ENCODE measurements at regions not wholly inside any gene's neighbourhood (a gene's known extent, or its start where the extent isn't known, plus 50 kb on each side); places are given as distances from the start of the nearest gene placed in this dataset.
"Not testable (repeated sequence)": the region's sequence is repeated elsewhere in the genome, so short reads cannot be mapped to it uniquely, and the experiment has no call there.

DNA sequence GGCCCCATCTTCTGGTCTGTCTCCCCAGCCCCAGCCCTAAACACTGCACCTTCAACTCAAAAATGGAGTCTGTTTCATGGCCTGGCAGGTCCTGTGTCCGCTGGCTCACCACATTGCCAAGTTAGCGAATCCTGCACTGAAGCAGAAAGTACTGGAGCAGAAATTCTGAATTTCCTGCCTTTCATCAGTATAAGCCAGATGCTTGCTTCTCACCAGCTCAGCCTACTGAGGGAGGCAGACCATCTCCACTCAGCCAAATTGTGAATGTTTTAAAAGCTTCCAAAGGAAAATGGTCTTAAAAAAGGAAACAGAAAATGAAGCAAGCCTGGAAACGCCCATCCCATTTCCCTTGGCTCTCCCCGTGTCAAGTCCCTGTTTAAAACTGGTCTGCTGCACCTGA lies 157.8 kb downstream of the C1D start:
- Histone ChIP-seq H3K27me3 (ENCODE audit: control insufficient read depth in 2 of 2, insufficient read depth in 2 of 2, low read length in 2 of 2) (no peaks in the 10 kb centered on the region), H3K4me2 (replicated peaks; ENCODE audit: extremely low read depth, low read length, poor library complexity, severe bottlenecking) (no peak overlapping the region), H2AFZ (ENCODE audit: insufficient read depth, low read depth, low read length, poor library complexity, severe bottlenecking) (no peak overlapping the region), H4K20me1 (ENCODE audit: insufficient read depth, low read length) (no peaks in the 10 kb centered on the region), H3K4me1 (ENCODE audit: control insufficient read depth in 1 of 2, insufficient read depth in 2 of 2, low read length in 2 of 2) (no peaks in the 10 kb centered on the region), H3K79me2 (ENCODE audit: insufficient read depth, low read length) (no peaks in the 10 kb centered on the region), H3K27ac (ENCODE audit: low read depth in 1 of 2, low read length in 2 of 2) (no peak overlapping the region), H3K9ac (ENCODE audit: insufficient read depth, low read length, poor library complexity, severe bottlenecking) (no peak overlapping the region), H3K36me3 (replicated peaks in 1 of 2; ENCODE audit: control insufficient read depth in 1 of 2, insufficient read depth in 2 of 2, low read length in 2 of 2) (no peaks in the 10 kb centered on the region), H3K4me3 (replicated peaks in 1 of 3; ENCODE audit: low read depth in 2 of 3, low read length in 3 of 3) (no peak overlapping the region), H3K9me3 (replicated peaks in 1 of 2; ENCODE audit: control insufficient read depth in 1 of 2, insufficient read depth in 1 of 2, low read length in 2 of 2) (peaks cover 0 to 2% of the 10 kb centered on the region in 2 donors)
- TF ChIP-seq, protein P1, sequence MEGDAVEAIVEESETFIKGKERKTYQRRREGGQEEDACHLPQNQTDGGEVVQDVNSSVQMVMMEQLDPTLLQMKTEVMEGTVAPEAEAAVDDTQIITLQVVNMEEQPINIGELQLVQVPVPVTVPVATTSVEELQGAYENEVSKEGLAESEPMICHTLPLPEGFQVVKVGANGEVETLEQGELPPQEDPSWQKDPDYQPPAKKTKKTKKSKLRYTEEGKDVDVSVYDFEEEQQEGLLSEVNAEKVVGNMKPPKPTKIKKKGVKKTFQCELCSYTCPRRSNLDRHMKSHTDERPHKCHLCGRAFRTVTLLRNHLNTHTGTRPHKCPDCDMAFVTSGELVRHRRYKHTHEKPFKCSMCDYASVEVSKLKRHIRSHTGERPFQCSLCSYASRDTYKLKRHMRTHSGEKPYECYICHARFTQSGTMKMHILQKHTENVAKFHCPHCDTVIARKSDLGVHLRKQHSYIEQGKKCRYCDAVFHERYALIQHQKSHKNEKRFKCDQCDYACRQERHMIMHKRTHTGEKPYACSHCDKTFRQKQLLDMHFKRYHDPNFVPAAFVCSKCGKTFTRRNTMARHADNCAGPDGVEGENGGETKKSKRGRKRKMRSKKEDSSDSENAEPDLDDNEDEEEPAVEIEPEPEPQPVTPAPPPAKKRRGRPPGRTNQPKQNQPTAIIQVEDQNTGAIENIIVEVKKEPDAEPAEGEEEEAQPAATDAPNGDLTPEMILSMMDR (IDR thresholded peaks at IDR 0.05) = no peak
- no peak overlapping the region for H3K4me3 Mint-ChIP-seq
- DNase-seq = no peak
- H3K4me1 Mint-ChIP-seq = no peaks in the 10 kb centered on the region
- H3K9me3 Mint-ChIP-seq = peaks cover 0 to 8% (median 3%) of the 10 kb centered on the region in 7 donors
- intact Hi-C loops (cut with micrococcal nuclease) = no loop called here
- 83% methylated on average over 4 of the region's 4 CpGs for WGBS (ENCODE audit: insufficient coverage)
- H3K36me3 Mint-ChIP-seq = no peaks in the 10 kb centered on the region
- H3K27me3 Mint-ChIP-seq (ENCODE audit: low read depth in 3 of 3) = peaks cover 0 to 2% (median 0%) of the 10 kb centered on the region in 3 donors
- no peak overlapping the region for H3K27ac Mint-ChIP-seq

DNA sequence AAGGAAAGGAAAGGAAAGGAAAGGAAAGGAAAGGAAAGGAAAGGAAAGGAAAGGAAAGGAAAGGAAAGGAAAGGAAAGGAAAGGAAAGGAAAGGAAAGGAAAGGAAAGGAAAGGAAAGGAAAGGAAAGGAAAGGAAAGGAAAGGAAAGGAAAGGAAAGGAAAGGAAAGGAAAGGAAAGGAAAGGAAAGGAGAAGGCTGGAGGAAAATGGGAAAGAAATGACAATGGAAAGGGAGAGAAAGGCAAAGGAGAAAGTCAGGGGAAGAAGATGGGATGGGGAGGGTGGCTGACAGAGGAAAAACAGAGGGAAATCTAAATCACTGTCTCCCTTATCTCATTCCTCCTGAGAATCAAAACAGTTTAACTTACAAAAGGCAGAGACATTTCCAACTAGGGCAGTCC lies 156.3 kb downstream of the C1D start:
- DNase-seq; H3K4me3 Mint-ChIP-seq; H3K9me3 ChIP-seq (replicated peaks in 1 of 2; ENCODE audit: control insufficient read depth in 1 of 2, insufficient read depth in 1 of 2, low read length in 2 of 2); H3K4me1 Mint-ChIP-seq; intact Hi-C loops (cut with micrococcal nuclease); H3K4me3 ChIP-seq (replicated peaks in 1 of 3; ENCODE audit: low read depth in 2 of 3, low read length in 3 of 3); H3K79me2 ChIP-seq (ENCODE audit: insufficient read depth, low read length); H3K27me3 ChIP-seq (ENCODE audit: control insufficient read depth in 2 of 2, insufficient read depth in 2 of 2, low read length in 2 of 2); H3K4me2 ChIP-seq (replicated peaks; ENCODE audit: extremely low read depth, low read length, poor library complexity, severe bottlenecking); H3K9me3 Mint-ChIP-seq; H3K27me3 Mint-ChIP-seq (ENCODE audit: low read depth in 3 of 3); H3K9ac ChIP-seq (ENCODE audit: insufficient read depth, low read length, poor library complexity, severe bottlenecking); H3K36me3 ChIP-seq (replicated peaks in 1 of 2; ENCODE audit: control insufficient read depth in 1 of 2, insufficient read depth in 2 of 2, low read length in 2 of 2); H3K36me3 Mint-ChIP-seq; H3K27ac ChIP-seq (ENCODE audit: low read depth in 1 of 2, low read length in 2 of 2); H2AFZ ChIP-seq (ENCODE audit: insufficient read depth, low read depth, low read length, poor library complexity, severe bottlenecking); H3K4me1 ChIP-seq (ENCODE audit: control insufficient read depth in 1 of 2, insufficient read depth in 2 of 2, low read length in 2 of 2); H4K20me1 ChIP-seq (ENCODE audit: insufficient read depth, low read length): not testable (repeated sequence)
- H3K27ac Mint-ChIP-seq = peak overlapping the region in 1 of 7 donors; percentile 35
